ENCODE measurements at regions not wholly inside any gene's neighbourhood (a gene's known extent, or its start where the extent isn't known, plus 50 kb on each side); places are given as distances from the start of the nearest gene placed in this dataset.

GRCh38 chr1:10852998-10853520, 56.6 kb upstream of the CASZ1 start:
- no peak for DNase-seq (ENCODE audit: low read depth in 1 of 2, low spot score in 1 of 2)
- H3K4me3 ChIP-seq = no peak overlapping the region
- TF ChIP-seq CTCF (IDR thresholded peaks at IDR 0.05; ENCODE audit: low read depth, low read length) = no peak
- H3K36me3 ChIP-seq = no peaks in the 10 kb centered on the region
- no peaks in the 10 kb centered on the region for H3K27me3 ChIP-seq
- no peak overlapping the region for H3K27ac ChIP-seq
- H3K4me1 ChIP-seq (ENCODE audit: low read depth) = peaks cover 15% of the 10 kb centered on the region
- no peaks in the 10 kb centered on the region for H3K9me3 ChIP-seq (ENCODE audit: low read depth)

- Histone ChIP-seq H3K27me3 (no peaks in the 10 kb centered on the region), H3K9me3 (ENCODE audit: low read depth) (no peaks in the 10 kb centered on the region), H3K4me3 (no peak overlapping the region), H3K27ac (no peak overlapping the region), H3K4me1 (ENCODE audit: low read depth) (peaks cover 15% of the 10 kb centered on the region), H3K36me3 (no peaks in the 10 kb centered on the region)
- DNase-seq (ENCODE audit: low read depth in 1 of 2, low spot score in 1 of 2) = no peak
- TF ChIP-seq CTCF (IDR thresholded peaks at IDR 0.05; ENCODE audit: low read depth, low read length) = no peak
Observed at GRCh38 chr1:10853701-10854100, 57.3 kb upstream of the CASZ1 start.

- no peaks in the 10 kb centered on the region for H3K9me3 ChIP-seq (ENCODE audit: low read depth)
- no peak overlapping the region for H3K4me3 ChIP-seq
- H3K36me3 ChIP-seq = no peaks in the 10 kb centered on the region
- H3K4me1 ChIP-seq (ENCODE audit: low read depth) = peaks cover 15% of the 10 kb centered on the region
- H3K27me3 ChIP-seq = no peaks in the 10 kb centered on the region
- no peak for TF ChIP-seq CTCF (IDR thresholded peaks at IDR 0.05; ENCODE audit: low read depth, low read length)
- H3K27ac ChIP-seq = no peak overlapping the region
- DNase-seq (ENCODE audit: low read depth in 1 of 2, low spot score in 1 of 2) = no peak
Observed at GRCh38 chr1:10854856-10855459, 58.5 kb upstream of the CASZ1 start.

- Histone ChIP-seq H3K4me1 (ENCODE audit: low read depth) (peaks cover 15% of the 10 kb centered on the region), H3K4me3 (no peak overlapping the region), H3K36me3 (no peaks in the 10 kb centered on the region), H3K27ac (peak overlapping the region; percentile 51), H3K9me3 (ENCODE audit: low read depth) (no peaks in the 10 kb centered on the region), H3K27me3 (no peaks in the 10 kb centered on the region)
- DNase-seq (ENCODE audit: low read depth in 1 of 2, low spot score in 1 of 2) = no peak
- no peak for TF ChIP-seq CTCF (IDR thresholded peaks at IDR 0.05; ENCODE audit: low read depth, low read length)
Observed at GRCh38 chr1:10856176-10856683, 59.8 kb upstream of the CASZ1 start.

GRCh38 chr1:10856863-10857598, 60.6 kb upstream of the CASZ1 start:
- peak in 1 of 2 donors; percentile 57 for DNase-seq (ENCODE audit: low read depth in 1 of 2, low spot score in 1 of 2)
- Histone ChIP-seq H3K4me3 (no peak overlapping the region), H3K4me1 (ENCODE audit: low read depth) (peaks cover 23% of the 10 kb centered on the region), H3K27ac (peak overlapping the region; percentile 51), H3K27me3 (no peaks in the 10 kb centered on the region), H3K36me3 (no peaks in the 10 kb centered on the region), H3K9me3 (ENCODE audit: low read depth) (no peaks in the 10 kb centered on the region)
- no peak for TF ChIP-seq CTCF (IDR thresholded peaks at IDR 0.05; ENCODE audit: low read depth, low read length)

Data from cardiac muscle cell (in vitro differentiated cells and primary cell).